Liver (tissue), 7 donors: ENCODE measurements at regions not wholly inside any gene's neighbourhood (a gene's known extent, or its start where the extent isn't known, plus 50 kb on each side); places are given as distances from the start of the nearest gene placed in this dataset.
"Not testable (repeated sequence)": the region's sequence is repeated elsewhere in the genome, so short reads cannot be mapped to it uniquely, and the experiment has no call there.

Source experiments
- DNase-seq: peaks from one replicate; pipeline ENCODE4 v3.0.0-alpha.2; 2017; ENCODE audit warnings: low spot score
- H3K27ac ChIP-seq, 2 donors: one replicate each; pipeline ENCODE4 v1.7.0; 2013; ENCODE audit warnings: inconsistent platforms in 2 of 2, low read length in 2 of 2, control low read depth in 1 of 2, low read depth in 1 of 2, mild to moderate bottlenecking in 1 of 2
- H3K27me3 ChIP-seq, 4 donors: one replicate each; pipeline versions ENCODE4 v1.6.1 to v1.7.0; 2013; ENCODE audit warnings: low read length in 3 of 4, inconsistent platforms in 1 of 4, mild to moderate bottlenecking in 1 of 4, moderate library complexity in 1 of 4; ENCODE audit not compliant: control insufficient read depth in 4 of 4, insufficient read depth in 4 of 4
- H3K36me3 ChIP-seq, 4 donors: one replicate each; pipeline versions ENCODE4 v1.6.1 to v1.7.0; 2013; ENCODE audit warnings: low read length in 3 of 4, mild to moderate bottlenecking in 3 of 4, low read depth in 1 of 4, moderate library complexity in 1 of 4; ENCODE audit not compliant: control insufficient read depth in 4 of 4, insufficient read depth in 3 of 4
- H3K4me1 ChIP-seq, 4 donors: one replicate each; pipeline versions ENCODE4 v1.6.1 to v1.7.0; 2013; ENCODE audit warnings: low read length in 3 of 4, mild to moderate bottlenecking in 3 of 4, moderate library complexity in 1 of 4; ENCODE audit not compliant: control insufficient read depth in 4 of 4, insufficient read depth in 4 of 4
- H3K4me3 ChIP-seq, 3 donors: one replicate each; pipeline versions ENCODE4 v1.6.1 to v1.7.0; 2013; ENCODE audit warnings: low read length in 3 of 3, control low read depth in 1 of 3, low read depth in 1 of 3, mild to moderate bottlenecking in 1 of 3
- H3K9ac ChIP-seq, 2 donors: one replicate each; pipeline ENCODE4 v1.7.0; 2013; ENCODE audit warnings: low read length in 2 of 2, mild to moderate bottlenecking in 2 of 2, moderate library complexity in 2 of 2, control low read depth in 1 of 2, low read depth in 1 of 2
- H3K9me3 ChIP-seq, 4 donors: one replicate each; pipeline versions ENCODE4 v1.6.1 to v1.7.0; 2013; ENCODE audit warnings: low read length in 3 of 4; ENCODE audit not compliant: control insufficient read depth in 4 of 4
- FOXA1 ChIP-seq: IDR thresholded peaks from 2 replicates; pipeline ENCODE4 v1.6.1; 2016; ENCODE audit warnings: antibody characterized with exemption
- FOXA2 ChIP-seq: IDR thresholded peaks from 2 replicates; pipeline ENCODE4 v1.6.1; 2016; ENCODE audit warnings: antibody characterized with exemption
- HNF4G ChIP-seq: IDR thresholded peaks from 2 replicates; pipeline ENCODE4 v1.6.1; 2016; ENCODE audit warnings: antibody characterized with exemption
- JUND ChIP-seq, 2 donors: IDR thresholded peaks; 2 replicates each; pipeline ENCODE4 v1.6.1; 2016; ENCODE audit warnings: antibody characterized with exemption in 2 of 2
- RAD21 ChIP-seq, 2 donors: IDR thresholded peaks; 2 replicates each; pipeline ENCODE4 v1.6.1; 2016; ENCODE audit warnings: antibody characterized with exemption in 2 of 2, mild to moderate bottlenecking in 2 of 2
- SP1 ChIP-seq: IDR thresholded peaks from 2 replicates; pipeline ENCODE4 v1.6.1; 2018; ENCODE audit warnings: antibody characterized with exemption, mild to moderate bottlenecking
- TAF1 ChIP-seq: conservative IDR thresholded peaks from 2 replicates; pipeline ENCODE4 v1.6.1; 2016; ENCODE audit warnings: antibody characterized with exemption, mild to moderate bottlenecking
- YY1 ChIP-seq: IDR thresholded peaks from 2 replicates; pipeline ENCODE4 v1.6.1; 2016; ENCODE audit warnings: antibody characterized with exemption, mild to moderate bottlenecking
- WGBS: extraction: QIAGEN DNeasy Blood & Tissue Kit; methylation state at CpG from one replicate; pipeline ENCODE4 v1.1.7; 2013; 5-methylcytosine and 5-hydroxymethylcytosine counted together
- TF ChIP-seq, protein P1 (sequence below): IDR thresholded peaks from 2 replicates; pipeline ENCODE4 v1.6.1; 2016; ENCODE audit warnings: antibody characterized with exemption, mild to moderate bottlenecking
- donor health status: healthy.
- donor health status: healthy.
- donor health status: healthy.
- donor health status: healthy.

DNA sequence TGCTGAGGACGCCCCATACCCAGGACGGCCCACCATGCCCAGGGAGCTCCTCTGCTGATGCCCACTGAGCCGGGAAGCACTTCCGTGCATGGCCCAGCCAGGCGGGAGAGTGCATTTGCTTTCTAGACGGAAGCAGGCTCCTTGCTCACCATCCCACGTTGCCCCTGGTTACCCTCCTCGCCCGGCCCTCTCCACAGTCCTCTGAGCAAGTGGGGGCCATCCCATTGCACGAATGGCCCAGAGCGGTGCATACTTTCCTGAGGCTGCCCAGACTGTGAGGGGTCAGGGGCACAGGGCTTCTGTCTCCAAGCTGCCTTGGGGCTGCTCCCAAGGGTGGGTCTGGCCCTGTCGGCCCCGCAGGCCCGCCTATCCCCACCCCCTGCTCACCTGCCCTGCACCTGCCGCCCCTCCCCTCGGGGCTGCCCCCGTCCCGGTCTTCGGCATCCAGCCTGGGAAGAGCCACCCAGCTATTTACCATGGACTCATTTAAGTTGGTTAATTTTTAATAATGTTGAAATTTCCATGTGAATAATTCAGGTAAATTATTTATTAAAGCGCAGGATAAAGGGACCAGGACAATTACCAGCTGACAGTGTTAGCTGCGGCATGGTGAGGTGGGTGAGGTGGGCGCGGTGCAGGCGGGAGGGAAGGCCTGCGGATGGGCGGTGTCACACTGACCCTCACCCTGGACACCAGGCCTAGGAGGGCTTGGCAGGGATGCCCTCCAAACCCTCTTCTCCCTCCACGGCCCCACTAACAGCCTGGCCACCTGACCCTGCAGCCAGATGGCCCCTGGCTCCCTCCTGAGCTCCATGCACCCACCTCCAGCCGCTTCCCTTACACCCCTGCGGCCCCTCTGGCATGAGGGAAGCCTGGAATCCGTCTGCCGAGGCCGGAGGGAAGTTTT, 104.4 kb downstream of the MICALL2 start:
- Histone ChIP-seq H3K4me3 (no peak overlapping the region), H3K27ac (no peak overlapping the region)
- DNase-seq: no peak

DNA sequence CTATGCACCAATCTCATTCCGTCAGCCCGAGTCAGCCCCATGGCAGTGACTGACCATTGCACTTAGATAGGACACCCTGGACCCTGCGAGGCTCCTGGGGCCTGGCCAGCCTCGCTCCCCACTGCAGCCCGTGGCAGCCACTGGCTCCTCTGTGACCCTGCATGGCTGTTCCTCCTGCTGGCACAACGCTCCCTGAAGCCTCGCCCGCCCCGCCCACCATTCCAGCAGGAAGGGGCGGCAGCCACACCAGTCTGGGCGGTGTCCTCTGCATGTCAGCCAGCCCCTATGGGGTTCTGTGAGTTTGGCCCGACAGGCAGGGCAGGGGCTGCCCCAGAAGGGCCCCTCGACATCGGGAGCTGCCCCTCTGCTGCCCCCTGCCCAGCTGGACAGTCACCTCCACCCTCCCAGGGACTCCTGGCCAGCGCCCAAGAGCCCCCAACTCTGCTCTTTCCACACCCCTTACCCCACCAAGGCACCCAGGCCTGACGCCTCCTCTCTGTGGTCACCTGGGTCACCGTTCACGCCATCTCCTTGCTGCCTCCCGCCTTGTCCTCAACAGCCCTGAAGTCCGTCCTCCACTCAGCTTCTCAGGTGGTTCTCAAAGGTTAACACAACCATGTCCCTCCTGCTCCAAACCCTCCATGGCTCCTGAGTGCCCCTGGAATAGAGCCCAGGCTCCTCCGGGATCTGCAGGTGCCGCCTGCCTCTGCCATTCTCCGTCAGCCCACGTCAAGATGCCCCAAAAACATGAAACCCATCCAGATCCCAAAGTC, 103.5 kb downstream of the MICALL2 start:
- H3K27me3 ChIP-seq: peaks cover 0 to 3% (median 0%) of the 10 kb centered on the region in 4 donors
- no peak overlapping the region for H3K27ac ChIP-seq
- no peak for DNase-seq
- TF ChIP-seq YY1 (no peak), FOXA2 (no peak), HNF4G (no peak), TAF1 (no peak), FOXA1 (no peak), JUND (IDR thresholded peaks at IDR 0.05) (no peak), RAD21 (IDR thresholded peaks at IDR 0.05) (no peak), SP1 (no peak)
- TF ChIP-seq, protein P1, sequence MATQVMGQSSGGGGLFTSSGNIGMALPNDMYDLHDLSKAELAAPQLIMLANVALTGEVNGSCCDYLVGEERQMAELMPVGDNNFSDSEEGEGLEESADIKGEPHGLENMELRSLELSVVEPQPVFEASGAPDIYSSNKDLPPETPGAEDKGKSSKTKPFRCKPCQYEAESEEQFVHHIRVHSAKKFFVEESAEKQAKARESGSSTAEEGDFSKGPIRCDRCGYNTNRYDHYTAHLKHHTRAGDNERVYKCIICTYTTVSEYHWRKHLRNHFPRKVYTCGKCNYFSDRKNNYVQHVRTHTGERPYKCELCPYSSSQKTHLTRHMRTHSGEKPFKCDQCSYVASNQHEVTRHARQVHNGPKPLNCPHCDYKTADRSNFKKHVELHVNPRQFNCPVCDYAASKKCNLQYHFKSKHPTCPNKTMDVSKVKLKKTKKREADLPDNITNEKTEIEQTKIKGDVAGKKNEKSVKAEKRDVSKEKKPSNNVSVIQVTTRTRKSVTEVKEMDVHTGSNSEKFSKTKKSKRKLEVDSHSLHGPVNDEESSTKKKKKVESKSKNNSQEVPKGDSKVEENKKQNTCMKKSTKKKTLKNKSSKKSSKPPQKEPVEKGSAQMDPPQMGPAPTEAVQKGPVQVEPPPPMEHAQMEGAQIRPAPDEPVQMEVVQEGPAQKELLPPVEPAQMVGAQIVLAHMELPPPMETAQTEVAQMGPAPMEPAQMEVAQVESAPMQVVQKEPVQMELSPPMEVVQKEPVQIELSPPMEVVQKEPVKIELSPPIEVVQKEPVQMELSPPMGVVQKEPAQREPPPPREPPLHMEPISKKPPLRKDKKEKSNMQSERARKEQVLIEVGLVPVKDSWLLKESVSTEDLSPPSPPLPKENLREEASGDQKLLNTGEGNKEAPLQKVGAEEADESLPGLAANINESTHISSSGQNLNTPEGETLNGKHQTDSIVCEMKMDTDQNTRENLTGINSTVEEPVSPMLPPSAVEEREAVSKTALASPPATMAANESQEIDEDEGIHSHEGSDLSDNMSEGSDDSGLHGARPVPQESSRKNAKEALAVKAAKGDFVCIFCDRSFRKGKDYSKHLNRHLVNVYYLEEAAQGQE: no peak
- no peak overlapping the region for H3K9ac ChIP-seq
- H3K4me1 ChIP-seq: no peaks in the 10 kb centered on the region
- H3K9me3 ChIP-seq: no peaks in the 10 kb centered on the region
- no peaks in the 10 kb centered on the region for H3K36me3 ChIP-seq
- H3K4me3 ChIP-seq: no peak overlapping the region
- 64% methylated on average over 24 of the region's 24 CpGs for WGBS

More for the DNA sequence above, 104.4 kb downstream of the MICALL2 start:
- 58% methylated on average over 32 of the region's 32 CpGs for WGBS
- Histone ChIP-seq H3K27me3 (peaks cover 0 to 3% (median 0%) of the 10 kb centered on the region in 4 donors), H3K36me3 (no peaks in the 10 kb centered on the region), H3K9me3 (no peaks in the 10 kb centered on the region), H3K9ac (no peak overlapping the region), H3K4me1 (no peaks in the 10 kb centered on the region)
- TF ChIP-seq, protein P1: no peak

DNA sequence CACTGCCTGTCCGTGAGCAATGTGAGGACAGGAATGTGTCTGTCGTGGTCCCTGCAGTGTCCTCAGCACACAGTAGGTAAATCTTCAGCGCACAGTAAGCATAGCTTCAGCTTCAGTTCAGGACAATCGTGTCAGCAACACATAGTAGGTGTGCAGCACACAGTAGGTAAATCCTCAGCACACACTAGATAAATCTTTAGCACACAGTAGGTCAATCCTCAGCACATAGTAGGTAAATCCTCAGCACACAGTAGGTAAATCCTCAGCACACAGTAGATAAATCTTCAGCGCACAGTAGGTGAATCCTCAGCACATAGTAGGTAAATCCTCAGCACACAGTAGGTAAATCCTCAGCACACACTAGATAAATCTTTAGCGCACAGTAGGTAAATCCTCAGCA, 102.4 kb downstream of the MICALL2 start:
- not testable (repeated sequence) for H3K27ac ChIP-seq, H3K4me1 ChIP-seq, H3K27me3 ChIP-seq, H3K4me3 ChIP-seq, H3K9me3 ChIP-seq, H3K36me3 ChIP-seq, DNase-seq, H3K9ac ChIP-seq
- 96% methylated on average over 6 of the region's 6 CpGs for WGBS

DNA sequence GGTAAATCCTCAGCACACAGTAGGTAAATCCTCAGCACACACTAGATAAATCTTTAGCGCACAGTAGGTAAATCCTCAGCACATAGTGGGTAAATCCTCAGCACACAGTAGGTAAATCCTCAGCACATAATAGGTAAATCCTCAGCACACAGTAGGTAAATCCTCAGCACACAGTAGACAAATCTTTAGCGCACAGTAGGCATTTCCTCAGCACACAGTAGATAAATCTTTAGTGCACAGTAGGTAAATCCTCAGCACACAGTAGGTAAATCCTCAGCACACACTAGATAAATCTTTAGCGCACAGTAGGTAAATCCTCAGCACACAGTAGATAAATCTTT, 102.0 kb downstream of the MICALL2 start:
- not testable (repeated sequence) for H3K27ac ChIP-seq, H3K4me3 ChIP-seq, DNase-seq, H3K36me3 ChIP-seq, H3K9ac ChIP-seq, H3K4me1 ChIP-seq, H3K27me3 ChIP-seq, H3K9me3 ChIP-seq
- 97% methylated on average over 3 of the region's 3 CpGs for WGBS
